ENCODE measurements at regions not wholly inside any gene's neighbourhood (a gene's known extent, or its start where the extent isn't known, plus 50 kb on each side); places are given as distances from the start of the nearest gene placed in this dataset.

- TF ChIP-seq CTCF (IDR thresholded peaks at IDR 0.05 in 4 of 5, conservative IDR thresholded peaks at IDR 0.05 in 1 of 5) = no peak
- no peak for TF ChIP-seq POLR2A (IDR thresholded peaks at IDR 0.05)
Observed at GRCh38 chr7:17679458-17679857, 260.8 kb downstream of the SNX13 start.
